HPDE6-E6E7 (cell line): ENCODE measurements at regions not wholly inside any gene's neighbourhood (a gene's known extent, or its start where the extent isn't known, plus 50 kb on each side); places are given as distances from the start of the nearest gene placed in this dataset.

ENCODE experiments used
- DNase-seq: peaks from one replicate; pipeline ENCODE4 v3.0.0; 2011; ENCODE audit warnings: missing footprints; ENCODE audit errors: extremely low spot score

DNA sequence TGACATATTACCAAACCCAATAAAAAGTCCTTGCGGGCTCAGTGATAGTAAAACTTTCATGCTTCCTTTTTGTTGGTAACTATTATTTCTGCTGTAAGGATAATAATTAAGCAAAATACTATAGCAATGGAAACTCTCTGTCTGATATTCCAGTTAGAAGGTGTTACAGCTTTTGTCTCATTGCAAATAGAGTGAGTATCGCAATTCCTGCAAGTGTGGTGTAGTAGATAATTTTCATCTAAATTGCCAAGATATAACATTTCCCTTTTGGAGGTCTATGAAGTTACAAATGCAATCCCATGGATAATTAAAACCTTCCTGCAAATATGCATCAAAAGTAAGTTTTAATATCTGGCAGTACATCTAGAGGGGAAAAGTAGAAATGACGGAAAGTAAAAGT is 88.7 kb upstream of the CD93 start:
- DNase-seq, result no peak

DNA sequence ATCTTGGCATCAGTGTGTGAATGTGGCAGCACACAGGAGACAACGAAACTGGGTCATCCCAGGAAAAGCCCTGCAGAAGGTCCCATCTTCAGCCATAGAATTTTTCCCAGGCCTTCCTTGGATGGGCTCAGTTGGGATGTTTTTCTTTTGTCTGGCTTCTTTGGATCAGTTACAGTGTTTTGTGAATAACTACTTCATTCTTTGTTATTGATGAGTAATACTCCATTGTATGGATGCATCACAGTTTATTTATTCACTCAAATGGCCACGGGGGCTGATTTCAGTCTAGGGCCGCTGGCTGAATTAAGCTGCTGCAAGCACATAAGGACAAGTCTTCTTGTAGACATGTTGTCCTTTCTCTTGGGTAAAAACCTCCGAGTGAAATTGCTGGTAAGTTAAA is 81.3 kb upstream of the CD93 start:
- no peak for DNase-seq

DNA sequence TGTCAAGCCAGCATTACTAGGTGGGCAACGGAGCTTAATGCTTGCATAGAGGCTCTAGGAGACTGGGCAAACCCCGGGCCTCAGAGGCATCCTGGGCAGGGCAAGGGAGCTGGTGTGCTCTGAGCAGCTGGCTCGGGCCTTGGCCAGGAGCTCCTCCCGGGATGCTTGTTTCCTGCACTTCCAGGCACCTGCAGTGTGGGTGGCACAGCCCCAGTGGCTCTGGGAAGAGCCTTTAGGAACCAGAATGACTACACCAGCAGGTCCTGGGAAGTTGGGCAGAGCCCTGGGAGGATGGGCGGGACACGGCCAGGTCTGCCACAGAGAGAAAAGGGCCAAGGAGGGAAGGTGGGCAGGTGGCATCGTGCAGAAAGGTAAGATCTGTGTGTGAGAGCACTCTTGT is 80.4 kb upstream of the CD93 start:
- no peak for DNase-seq

DNA sequence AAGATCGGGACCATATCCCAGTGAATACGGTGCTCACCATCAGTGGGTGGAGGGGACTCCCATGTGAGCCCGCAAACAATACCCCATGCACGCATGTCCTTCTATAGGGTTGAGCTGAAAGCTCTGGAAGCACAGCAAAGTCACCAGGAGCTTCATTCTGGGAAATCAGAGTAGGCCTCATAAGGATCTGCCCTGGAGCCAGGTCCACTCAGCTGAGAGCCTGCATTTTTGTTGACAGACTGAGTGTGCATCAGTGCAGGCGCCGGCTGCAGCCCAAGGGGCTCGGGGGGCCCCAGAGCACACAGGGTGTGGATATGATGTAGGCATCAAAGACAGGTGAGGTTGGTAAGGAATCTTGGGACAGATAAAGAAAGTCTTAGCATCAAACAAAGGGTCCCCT is 79.8 kb upstream of the CD93 start:
- DNase-seq, result no peak

DNA sequence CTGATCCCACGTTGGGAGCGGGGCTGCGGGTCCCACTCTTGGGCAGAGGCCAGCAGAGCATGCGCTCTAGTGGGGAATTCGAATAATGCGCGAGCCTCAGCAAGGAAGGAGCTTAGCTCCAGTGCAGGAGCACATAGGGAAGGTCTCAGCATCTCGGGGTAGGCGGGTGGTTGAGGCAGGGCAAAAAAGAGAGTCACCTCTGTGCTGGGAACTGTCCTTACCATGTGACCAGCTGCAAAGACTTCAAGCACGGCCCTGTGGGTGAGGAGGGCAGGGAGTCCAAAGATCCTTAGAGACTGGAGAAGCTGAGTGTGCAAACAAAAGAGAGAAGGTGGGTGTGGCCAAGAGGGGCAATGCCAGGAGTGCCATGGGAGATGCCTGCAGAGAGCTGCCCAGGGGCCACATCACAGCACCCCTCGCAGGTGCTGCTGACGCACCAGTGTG is 79.2 kb upstream of the CD93 start:
- DNase-seq, result no peak

DNA sequence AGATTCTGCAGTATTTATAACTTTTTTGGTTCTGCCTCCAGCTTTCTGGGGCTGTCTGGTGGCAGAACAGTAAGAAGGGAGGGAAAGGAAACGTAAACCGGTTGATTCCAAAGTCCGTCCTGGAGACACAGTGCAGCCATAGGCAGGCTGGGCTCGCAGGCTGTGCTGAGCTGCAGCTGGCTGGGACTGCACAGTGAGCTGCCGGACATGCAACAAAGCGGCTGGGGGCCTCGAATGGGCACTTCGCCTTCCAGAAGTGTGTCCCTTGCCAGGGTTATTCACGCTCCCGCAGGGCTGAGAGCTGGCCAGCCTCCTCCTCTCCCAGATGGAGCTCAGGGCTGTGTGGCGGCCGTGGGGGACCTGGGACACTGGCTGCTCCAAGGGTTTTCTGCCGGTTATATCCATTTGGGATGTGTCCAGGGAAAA is 78.1 kb upstream of the CD93 start:
- no peak for DNase-seq

DNA sequence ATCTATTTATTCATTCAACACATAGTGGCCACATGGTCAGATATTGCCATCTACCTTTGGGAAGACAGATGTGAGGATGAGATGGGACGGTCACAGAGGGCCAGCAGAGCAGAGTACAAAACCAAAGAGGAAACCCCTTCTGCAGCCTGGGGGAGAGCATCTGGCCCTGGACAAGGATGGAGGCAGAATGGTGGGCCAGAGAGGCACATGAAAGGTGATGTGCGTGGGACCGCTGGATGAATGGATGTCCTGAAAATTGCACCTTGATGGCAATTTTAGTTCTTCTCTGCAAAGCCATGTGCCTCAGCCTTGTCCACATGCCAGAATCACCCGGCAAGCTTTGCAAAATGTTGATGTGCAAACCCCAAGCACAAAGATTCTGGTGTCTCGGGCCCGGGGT is 77.4 kb upstream of the CD93 start:
- no peak for DNase-seq

DNA sequence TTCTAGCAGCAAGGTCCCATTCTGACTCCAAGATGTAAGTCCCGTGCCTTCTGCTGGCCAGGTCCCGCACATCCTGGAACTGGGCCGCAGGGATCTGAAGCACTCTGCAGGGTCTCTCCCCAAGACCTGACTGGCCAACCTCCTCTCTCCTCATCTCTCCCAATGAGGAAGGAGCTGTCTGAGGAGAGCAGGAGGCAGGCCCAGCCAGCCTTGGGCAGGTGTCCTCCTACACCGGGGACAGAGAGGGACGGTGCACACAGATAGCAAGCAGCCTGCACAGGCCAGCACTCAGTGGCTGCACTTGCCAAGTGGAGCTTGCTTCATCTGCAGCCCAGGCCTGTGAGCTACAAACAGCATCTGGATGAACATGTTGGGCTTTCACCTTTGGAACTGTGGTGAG is 76.8 kb upstream of the CD93 start:
- DNase-seq, result no peak

DNA sequence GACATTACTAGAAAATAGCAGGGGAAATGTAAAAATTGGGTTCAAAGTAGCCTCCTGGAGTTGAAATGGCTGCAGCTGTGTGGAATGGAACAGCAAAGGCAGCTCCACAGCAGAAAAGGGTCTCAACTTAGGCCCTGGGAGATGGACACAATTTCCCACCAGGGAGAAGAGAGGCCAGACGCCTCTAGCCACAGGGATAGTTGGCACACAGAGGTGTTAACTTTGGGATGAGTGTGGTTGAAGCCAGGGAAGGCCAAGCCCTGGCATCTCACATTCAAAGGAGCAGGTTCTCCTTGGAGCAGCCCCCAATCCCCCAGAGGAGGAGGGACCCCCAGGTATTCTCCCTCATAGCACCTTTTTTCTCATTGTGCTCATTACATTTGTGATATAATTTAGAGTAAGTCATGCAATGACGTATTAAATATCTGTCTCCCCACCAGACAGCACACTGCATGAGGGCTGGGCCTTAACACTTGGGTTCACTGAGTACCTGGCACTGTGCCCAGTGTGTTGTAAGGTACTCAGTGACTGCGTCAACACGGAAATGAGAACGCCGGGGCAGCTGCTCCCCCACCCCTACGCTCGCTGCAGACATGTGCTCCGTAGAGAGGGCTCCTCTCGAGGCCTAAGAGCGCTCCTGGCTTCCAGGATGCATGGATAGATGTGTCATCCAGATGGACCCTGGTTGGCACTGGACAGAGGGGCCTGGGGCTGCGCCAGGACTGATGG is 76.0 kb upstream of the CD93 start:
- peak; percentile 93 for DNase-seq

DNA sequence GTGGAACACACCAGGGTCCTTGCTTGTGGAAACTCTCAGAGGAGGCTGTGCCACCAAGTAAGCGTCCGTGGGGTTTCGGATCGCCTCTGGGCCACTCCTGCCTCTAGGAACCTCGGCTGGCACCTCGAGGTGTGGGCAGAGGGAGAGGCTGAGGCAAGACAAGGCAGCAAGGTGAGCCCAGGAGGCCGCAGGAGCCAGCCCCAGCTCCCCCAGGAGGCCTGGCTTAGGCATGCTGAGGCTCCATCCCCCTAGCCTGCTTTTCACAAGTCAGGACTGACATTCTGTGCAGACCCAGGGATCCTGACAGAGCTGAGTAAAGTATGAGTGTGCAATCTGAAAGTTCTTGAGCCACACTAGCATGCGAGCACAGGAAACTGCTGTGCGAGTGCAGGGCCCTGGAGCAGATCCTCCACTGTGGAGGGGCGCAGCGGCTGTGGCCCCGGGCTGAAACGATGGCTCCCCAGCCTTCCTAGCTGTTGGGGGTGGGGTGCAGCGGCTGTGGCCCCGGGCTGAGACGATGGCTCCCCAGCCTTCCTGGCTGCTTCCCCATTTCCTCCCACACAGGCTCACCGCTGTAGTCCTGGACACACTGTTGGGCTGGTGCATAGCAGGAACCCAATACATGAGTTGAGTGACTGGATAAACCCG is 75.2 kb upstream of the CD93 start:
- DNase-seq, result peak; percentile 69

DNA sequence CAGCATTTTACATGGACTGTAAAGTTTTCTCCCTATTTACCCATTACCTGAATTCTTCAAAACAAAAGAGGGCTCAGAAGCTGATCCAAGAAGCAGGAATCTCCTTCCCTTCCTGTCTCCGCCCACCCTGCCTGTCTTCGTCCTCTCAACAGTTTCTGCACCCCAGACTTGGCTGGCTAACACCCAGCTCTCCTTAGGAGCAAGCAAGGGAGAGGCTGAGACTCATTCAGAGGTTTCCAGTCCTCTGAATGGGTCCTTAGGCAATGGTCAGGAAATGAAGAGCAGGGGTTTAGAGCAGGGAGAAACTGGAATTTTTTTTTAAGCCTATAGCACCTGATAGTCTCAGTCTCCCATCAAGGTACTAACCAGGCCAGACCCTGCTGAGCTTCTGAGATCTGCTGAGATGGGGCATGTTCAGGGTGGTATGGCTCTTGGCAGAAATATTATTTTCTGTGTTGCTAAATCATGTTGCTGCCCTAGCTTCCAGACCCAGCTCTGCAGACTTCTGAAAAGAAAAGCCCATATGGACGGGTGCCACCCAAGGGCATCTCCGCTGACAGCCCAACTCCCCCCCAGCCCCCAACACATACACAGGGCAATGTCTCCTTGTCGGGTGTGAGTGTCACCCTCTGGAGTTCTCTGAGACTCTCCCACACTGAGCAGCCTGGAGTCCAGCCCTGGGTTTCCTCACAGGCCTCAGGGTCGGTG is 74.6 kb upstream of the CD93 start:
- no peak for DNase-seq

DNA sequence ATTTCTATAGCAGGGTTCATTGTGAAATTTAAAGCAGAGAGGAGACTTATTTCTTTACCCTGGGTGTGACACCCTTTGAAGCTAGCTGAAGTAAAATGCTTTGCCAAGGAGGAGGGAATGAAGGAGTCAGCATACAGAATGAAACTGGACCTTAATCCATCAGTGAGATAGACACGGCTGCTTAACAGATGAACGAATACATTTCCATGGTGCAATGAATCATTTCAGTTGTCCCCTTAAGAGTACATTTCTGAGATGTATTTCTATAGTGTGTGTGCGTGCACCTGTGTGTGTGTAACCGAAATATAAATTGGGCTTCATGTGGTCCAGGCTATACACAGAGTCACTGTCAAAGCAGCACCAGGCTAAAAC is 73.8 kb upstream of the CD93 start:
- no peak for DNase-seq

DNA sequence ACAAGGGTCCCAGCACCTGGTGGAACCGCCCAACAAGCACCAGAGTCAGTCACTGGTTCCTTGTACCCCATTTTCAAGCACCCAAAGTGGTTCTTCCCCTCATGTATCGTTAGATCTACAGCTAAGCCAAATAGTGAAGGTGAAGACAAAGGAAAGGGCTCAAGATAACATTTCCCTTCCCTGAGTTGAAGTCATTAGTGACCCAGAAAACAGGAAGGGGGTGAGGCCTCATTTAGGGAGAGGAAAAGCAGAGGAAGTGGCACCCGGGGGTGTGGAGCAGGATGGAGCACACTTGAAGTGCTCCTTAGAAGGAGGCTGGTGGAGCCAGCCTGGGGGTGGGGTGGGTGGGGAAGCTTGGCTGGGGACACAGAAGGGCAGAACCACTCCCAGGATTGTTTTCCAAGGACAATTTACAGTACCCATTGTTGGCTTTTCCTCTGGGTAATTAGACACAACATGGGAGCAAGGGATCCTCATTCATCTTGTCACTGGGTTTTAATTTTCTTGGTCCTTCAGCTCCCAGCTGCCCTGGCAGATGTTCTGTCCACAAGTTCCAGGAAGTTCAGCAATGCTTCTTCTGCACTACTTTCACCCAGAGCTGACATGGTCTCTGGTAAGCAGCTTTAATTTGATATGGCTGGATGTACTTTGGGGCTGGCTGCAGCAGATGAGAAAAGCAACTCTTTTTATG is 73.3 kb upstream of the CD93 start:
- no peak for DNase-seq

DNA sequence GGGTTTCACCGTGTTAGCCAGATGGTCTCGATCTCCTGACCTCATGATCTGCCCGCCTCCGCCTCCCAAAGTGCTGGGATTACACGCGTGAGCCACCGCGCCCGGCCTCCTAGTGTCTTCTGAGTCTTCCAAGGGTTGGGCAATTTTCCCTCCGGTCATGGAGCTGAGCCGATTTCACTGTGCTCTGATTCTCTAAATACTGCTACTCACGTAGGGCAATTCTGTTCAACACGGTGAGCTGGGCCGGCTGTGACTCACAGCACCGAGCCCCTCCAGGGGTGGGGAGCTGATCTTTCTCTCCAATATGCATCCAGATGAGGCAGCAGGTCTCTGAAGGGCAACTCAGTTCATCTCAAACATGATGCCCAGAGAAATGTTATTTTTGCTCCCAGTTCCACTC is 71.6 kb upstream of the CD93 start:
- DNase-seq, result peak; percentile 70

DNA sequence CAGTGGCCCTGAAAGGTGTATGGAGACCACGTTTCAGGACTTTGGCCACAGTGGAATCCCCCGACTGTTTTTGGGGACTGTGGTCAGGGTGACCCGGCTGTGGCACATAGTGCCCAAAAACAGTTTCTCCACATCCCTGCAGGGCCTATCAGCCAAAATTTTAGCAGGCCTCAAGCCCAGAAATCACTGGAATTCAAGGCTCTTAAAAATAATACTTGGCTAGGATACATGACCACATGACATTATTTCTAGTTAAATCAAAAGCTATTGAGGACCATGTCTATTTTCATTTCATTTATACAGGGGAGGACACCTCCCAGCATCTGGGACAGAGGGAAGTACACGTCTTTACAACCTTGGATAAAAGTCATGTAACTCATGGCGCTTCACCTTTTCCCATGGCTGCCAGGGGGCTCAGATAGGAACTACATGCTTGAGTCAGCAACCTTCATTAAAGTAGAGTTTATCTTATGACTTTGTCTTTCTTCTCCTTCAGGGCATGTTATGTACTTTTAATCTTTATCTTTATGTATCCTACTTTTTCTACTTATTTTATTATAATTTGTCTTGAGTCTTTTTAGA is 70.8 kb upstream of the CD93 start:
- no peak for DNase-seq

DNA sequence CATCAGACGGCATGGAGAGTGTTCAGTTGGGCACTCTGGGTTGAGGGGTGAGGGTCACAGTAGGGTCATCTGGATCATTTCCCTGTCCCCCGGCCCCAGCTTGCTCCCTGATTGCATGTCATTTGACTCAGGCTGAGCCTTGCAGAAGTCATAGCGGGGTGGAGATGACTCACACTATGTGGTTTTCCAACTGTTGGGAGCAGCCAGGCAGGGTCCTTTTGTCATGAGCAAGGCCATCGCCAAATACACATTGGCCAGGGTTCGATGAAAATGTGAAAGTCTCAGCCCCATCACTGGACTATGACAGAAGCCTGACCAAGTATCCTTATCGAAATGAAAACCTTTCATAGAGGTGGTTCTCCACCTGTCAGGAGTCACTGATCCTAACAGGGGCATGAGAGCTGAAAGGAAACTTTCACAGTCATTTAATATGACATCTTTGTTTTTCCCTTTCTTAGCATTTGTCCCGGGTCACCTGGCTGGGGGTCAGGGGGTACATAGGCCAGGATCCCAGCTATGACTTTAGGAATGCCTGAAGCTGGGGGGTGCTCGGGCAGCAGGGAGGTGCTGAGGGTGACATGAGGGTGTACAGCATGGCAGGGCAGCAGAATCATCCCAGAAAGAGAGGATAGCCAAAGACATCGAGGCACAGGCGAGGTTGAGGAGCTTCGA is 70.2 kb upstream of the CD93 start:
- peak; percentile 81 for DNase-seq

DNA sequence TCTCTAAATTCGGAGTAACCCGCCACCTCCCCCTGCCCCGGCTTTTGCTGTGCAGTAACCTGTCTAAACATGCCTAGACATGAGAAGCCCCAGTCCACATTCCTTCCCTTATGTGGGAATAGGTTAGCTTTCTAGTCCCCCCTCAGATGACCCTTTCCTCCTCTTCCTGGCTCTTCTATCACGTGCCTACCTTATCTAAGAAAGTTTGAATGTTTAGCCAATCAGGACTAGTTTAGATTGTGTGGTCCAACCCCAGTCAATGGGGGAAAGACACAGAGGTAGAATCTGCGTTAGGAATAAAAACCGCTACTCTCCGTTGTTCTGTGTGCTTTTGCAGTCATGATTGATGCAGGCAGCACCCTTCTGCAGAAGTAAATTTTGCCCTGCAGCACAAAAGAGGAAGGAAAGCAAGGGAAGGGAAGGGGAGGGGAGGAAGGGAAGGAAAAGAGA is 69.0 kb upstream of the CD93 start:
- peak; percentile 81 for DNase-seq

DNA sequence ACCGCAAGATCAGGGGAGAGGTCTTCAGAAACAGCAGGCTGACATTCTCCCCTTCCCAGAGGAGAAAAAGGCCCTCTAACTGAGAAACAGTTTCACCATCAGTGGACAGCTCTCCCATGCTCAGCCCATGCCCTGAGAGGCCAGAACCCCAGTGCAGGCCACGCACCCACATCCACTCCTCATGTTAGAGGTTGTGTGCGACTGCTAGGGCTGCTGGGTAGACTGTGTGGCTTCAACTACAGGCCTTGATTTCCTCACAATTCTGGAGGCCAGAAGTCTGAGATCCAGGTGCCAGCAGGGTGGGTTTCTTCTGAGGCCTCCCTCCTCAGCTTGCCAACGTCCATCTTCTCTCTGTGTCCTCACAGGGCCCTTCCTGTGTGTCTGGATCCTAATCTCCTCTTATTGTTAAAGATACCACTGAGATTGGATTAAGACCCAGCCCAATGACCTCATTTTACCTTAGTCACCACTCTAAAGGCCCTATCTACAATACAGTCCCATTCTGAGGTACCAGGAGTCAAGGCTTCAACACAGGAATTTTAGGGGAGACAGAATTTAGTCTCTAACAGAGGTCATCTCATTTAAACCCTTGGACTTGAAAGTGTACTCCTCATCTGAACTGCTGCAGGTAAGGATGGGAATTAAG is 67.7 kb upstream of the CD93 start:
- no peak for DNase-seq

DNA sequence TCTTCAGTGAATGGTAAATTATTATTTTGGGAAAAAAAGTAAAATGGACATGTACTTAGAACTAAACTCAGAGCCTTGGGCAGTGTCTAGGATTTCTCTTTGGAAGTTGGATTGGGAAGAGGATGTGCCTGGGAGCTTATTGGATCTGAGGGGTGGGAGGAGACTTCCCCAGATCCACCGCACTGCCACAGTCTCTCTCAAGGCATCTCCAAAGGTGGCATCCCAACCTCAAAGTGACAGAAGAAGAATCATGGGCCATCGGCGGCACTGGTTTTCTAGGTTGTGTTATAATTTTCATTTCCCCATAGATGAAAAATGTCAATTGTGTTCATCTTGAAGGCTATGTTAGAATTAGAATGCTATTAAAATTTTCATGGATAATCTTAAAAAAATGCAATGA is 66.8 kb upstream of the CD93 start:
- no peak for DNase-seq

DNA sequence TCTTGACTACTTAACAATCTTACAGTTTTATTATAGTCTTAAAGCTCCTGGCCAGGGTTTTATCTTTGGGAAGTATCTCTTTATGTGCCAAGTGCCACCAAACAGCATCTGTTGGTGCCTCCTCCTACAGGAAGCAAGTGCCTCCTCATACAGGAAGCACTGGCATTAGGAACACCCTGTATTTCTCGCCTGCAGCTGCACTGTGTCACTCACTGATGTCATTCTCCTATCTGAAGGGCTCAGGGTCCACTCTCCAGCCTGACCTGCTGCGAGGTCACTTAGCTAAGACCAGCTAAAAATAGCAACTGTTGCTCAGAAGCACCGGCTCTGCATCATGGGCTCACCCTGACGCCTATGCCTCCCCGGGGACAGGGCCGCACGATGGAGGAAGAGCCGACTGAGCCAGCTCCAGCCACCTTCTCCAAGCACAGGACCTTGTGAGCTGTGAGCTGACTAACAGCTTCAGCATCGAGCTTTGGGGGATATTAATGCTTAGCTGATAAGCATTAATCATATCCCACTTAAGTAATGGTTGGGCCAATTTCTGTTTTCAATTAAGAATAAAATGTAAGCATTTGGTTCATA is 66.3 kb upstream of the CD93 start:
- no peak for DNase-seq

DNA sequence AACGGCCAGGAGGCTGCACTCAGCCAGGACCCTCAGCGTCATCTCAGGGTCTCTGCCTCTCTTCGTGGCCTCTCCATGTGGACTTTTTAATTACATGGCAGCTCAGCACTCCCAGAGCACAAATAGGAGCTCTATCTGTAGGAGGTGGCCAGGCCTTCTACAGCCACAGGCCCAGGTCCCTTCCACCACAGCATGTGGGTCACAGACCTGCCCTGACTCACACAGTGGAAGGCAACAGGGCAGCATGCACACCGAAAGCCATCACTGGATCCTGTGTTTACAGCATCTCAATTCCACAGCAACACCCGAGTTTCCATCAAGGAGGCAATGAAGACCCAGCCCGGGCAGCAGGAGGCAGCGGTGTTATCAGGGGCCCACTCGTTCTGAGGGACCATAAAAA is 65.8 kb upstream of the CD93 start:
- no peak for DNase-seq
